ENCODE measurements at regions not wholly inside any gene's neighbourhood (a gene's known extent, or its start where the extent isn't known, plus 50 kb on each side); places are given as distances from the start of the nearest gene placed in this dataset.

GRCh38 chr5:93076566-93076965, 504.5 kb downstream of the NR2F1-AS1 start:
- H3K4me2 ChIP-seq (ENCODE audit: insufficient read depth, low read length), result no peak overlapping the region
- CTCF ChIA-PET, result interaction anchor here (1.3 to 1.7 kb wide), 3 partner anchors 16 to 558 kb away, joined by 3 to 5 read pairs (median 4); no protein-coding TSS in a partner anchor

More at GRCh38 chr5:93076566-93076965, 504.5 kb downstream of the NR2F1-AS1 start:
- intact Hi-C loops (cut with micrococcal nuclease) (loop anchor here (5.0 to 10.0 kb wide), 3 partner anchors 176 to 772 kb away; partner anchors contain the start of genes NR2F1 and NR2F1-AS1), dilution Hi-C loops (cut with MboI; ENCODE audit: extremely low pct_ligation_motif_present, low sequenced_read_pairs) (no loop called here)
- Histone ChIP-seq H3K27ac (ENCODE audit: insufficient read depth, low read depth, low read length) (no peak overlapping the region), H4K20me1 (replicated peaks; ENCODE audit: control insufficient read depth, extremely low read depth, insufficient read depth, low read length) (no peaks in the 10 kb centered on the region), H3K9me3 (replicated peaks; ENCODE audit: control insufficient read depth, insufficient read depth, low read length) (no peaks in the 10 kb centered on the region), H3K36me3 (ENCODE audit: control insufficient read depth in 2 of 2, extremely low read depth in 1 of 2, insufficient read depth in 2 of 2, low read length in 2 of 2) (no peaks in the 10 kb centered on the region), H3K4me3 (replicated peaks in 1 of 3; ENCODE audit: insufficient read depth in 1 of 3, low read depth in 1 of 3, low read length in 3 of 3) (no peak overlapping the region), H3K4me1 (ENCODE audit: control insufficient read depth, extremely low read depth, insufficient read depth, low read length) (peaks cover 21% of the 10 kb centered on the region), H2AFZ (ENCODE audit: low read depth, low read length) (no peak overlapping the region), H3K27me3 (ENCODE audit: control insufficient read depth in 2 of 2, insufficient read depth in 2 of 2, low read length in 2 of 2) (no peaks in the 10 kb centered on the region), H3K9me1 (replicated peaks; ENCODE audit: control insufficient read depth, extremely low read depth, insufficient read depth, low read length) (no peaks in the 10 kb centered on the region), H3K79me2 (ENCODE audit: control insufficient read depth, insufficient read depth, low read length) (no peaks in the 10 kb centered on the region), H3K9ac (replicated peaks; ENCODE audit: extremely low read depth, insufficient read depth, low read length) (no peak overlapping the region)
- TF ChIP-seq EZH2 (IDR thresholded peaks at IDR 0.05; ENCODE audit: borderline replicate concordance, low read depth, low read length, severe bottlenecking) (no peak), FOS (IDR thresholded peaks at IDR 0.05; ENCODE audit: borderline replicate concordance, insufficient read depth, low read length) (no peak), MYC (IDR thresholded peaks at IDR 0.05; ENCODE audit: low read depth, low read length) (no peak), CTCF (IDR thresholded peaks at IDR 0.05; ENCODE audit: extremely low read depth in 1 of 2, insufficient read depth in 1 of 2, low read depth in 1 of 2, low read length in 2 of 2) (no peak), GATA2 (IDR thresholded peaks at IDR 0.05; ENCODE audit: insufficient read depth, insufficient read length, low read depth, low read length) (no peak), JUN (IDR thresholded peaks at IDR 0.05; ENCODE audit: borderline replicate concordance, insufficient read depth, insufficient read length, low read depth) (no peak), MAX (IDR thresholded peaks at IDR 0.05; ENCODE audit: insufficient read depth, insufficient read length) (no peak), POLR2AphosphoS5 (IDR thresholded peaks at IDR 0.05; ENCODE audit: insufficient read depth, low read depth, low read length) (no peak), POLR2A (IDR thresholded peaks at IDR 0.05; ENCODE audit: low read depth, low read length) (no peak)
- POLR2A ChIA-PET, result no interaction called here
- DNase-seq (ENCODE audit: low read depth, low spot score) (no peak), FAIRE-seq (no peak)
- BruUV-seq (replicated peaks), result no TSS peak

All from endothelial cell of umbilical vein (primary cell).